ENCODE measurements at regions not wholly inside any gene's neighbourhood (a gene's known extent, or its start where the extent isn't known, plus 50 kb on each side); places are given as distances from the start of the nearest gene placed in this dataset.
"Not testable (repeated sequence)": the region's sequence is repeated elsewhere in the genome, so short reads cannot be mapped to it uniquely, and the experiment has no call there.

- no peak for DNase-seq (ENCODE audit: low spot score)
These were observed 162.3 kb upstream of the ARHGAP20 start for GRCh38 chr11:110874437-110875030.

GRCh38 chr11:110873975-110874374, 161.7 kb upstream of the ARHGAP20 start:
- no peak for DNase-seq (ENCODE audit: low spot score)

GRCh38 chr11:110870816-110871522, 158.7 kb upstream of the ARHGAP20 start:
- no peak for DNase-seq (ENCODE audit: low spot score)

GRCh38 chr11:110867951-110868350, 155.7 kb upstream of the ARHGAP20 start:
- DNase-seq (ENCODE audit: low spot score): no peak

- DNase-seq (ENCODE audit: low spot score): no peak
These were observed 153.8 kb upstream of the ARHGAP20 start for GRCh38 chr11:110866081-110866480.

- no peak for DNase-seq (ENCODE audit: low spot score)
These were observed 150.2 kb upstream of the ARHGAP20 start for GRCh38 chr11:110862407-110862806.

- no peak for DNase-seq (ENCODE audit: low spot score)
These were observed 148.2 kb upstream of the ARHGAP20 start for GRCh38 chr11:110860461-110860860.

- DNase-seq (ENCODE audit: low spot score): no peak
These were observed 147.8 kb upstream of the ARHGAP20 start for GRCh38 chr11:110859998-110860397.

GRCh38 chr11:110859240-110859840, 147.1 kb upstream of the ARHGAP20 start:
- no peak for DNase-seq (ENCODE audit: low spot score)

GRCh38 chr11:110858547-110858921, 146.3 kb upstream of the ARHGAP20 start:
- DNase-seq (ENCODE audit: low spot score): no peak

- peak; percentile 21 for DNase-seq (ENCODE audit: low spot score)
These were observed 145.8 kb upstream of the ARHGAP20 start for GRCh38 chr11:110857892-110858546.

GRCh38 chr11:110856996-110857812, 145.0 kb upstream of the ARHGAP20 start:
- DNase-seq (ENCODE audit: low spot score): no peak

- no peak for DNase-seq (ENCODE audit: low spot score)
These were observed 144.1 kb upstream of the ARHGAP20 start for GRCh38 chr11:110856340-110856739.

- no peak for DNase-seq (ENCODE audit: low spot score)
These were observed 143.0 kb upstream of the ARHGAP20 start for GRCh38 chr11:110855191-110855590.

- no peak for DNase-seq (ENCODE audit: low spot score)
These were observed 140.8 kb upstream of the ARHGAP20 start for GRCh38 chr11:110852921-110853490.

GRCh38 chr11:110850846-110851245, 138.6 kb upstream of the ARHGAP20 start:
- no peak for DNase-seq (ENCODE audit: low spot score)

GRCh38 chr11:110843053-110843452, 130.8 kb upstream of the ARHGAP20 start:
- not testable (repeated sequence) for DNase-seq (ENCODE audit: low spot score)

- no peak for DNase-seq (ENCODE audit: low spot score)
These were observed 126.6 kb upstream of the ARHGAP20 start for GRCh38 chr11:110838808-110839207.

GRCh38 chr11:110837603-110838002, 125.4 kb upstream of the ARHGAP20 start:
- no peak for DNase-seq (ENCODE audit: low spot score)

- DNase-seq (ENCODE audit: low spot score): no peak
These were observed 122.9 kb upstream of the ARHGAP20 start for GRCh38 chr11:110835106-110835505.

GRCh38 chr11:110833033-110833484, 120.8 kb upstream of the ARHGAP20 start:
- DNase-seq (ENCODE audit: low spot score): no peak

- no peak for DNase-seq (ENCODE audit: low spot score)
These were observed 120.3 kb upstream of the ARHGAP20 start for GRCh38 chr11:110832539-110832938.

Data from AG08395 (cell line).